CD4-positive, alpha-beta T cell treated with Interleukin-12 subunit alpha and Interleukin-12 subunit beta, for 1 hour (primary cell): ENCODE measurements at regions not wholly inside any gene's neighbourhood (a gene's known extent, or its start where the extent isn't known, plus 50 kb on each side); places are given as distances from the start of the nearest gene placed in this dataset.

ENCODE experiments used
- DNase-seq: peaks from one replicate; pipeline ENCODE4 v3.0.0-alpha.2; 2020

DNA sequence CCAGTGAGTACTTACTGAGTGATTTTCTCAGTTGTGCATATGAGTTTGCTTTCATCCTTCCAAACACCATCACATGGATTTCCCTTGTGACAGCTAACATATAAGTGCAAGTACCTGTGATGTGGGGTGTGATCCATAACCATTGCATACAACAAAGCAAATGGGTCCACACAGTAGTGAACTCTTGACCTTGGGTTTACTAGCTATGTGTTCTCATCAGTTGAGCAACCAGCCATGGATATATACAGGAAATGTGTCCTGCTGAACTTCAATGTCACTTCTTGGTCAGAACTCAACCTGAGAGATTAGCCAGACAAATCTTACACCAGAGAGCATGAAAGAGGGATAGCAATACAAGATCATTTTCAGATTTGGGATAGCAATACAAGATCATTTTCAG lies 420.9 kb upstream of the KCNH7 start:
- DNase-seq: no peak

DNA sequence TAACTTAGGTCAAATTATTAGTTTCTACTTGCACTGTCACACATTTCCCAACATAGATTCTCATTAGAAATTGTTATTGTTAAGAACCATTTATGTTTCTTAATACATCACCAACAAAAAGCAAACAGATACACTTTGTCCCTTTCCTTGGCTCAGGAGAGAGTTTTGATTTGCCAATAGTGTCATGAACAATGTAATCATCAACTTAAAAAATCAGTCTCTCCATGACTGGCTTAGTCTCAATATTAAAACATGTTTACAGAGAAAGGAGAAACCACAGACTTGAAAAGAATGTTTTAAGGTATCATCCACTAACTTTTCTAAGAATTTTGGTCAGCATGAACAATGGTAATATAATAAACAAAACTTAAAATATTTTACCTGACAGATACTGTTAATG lies 416.5 kb upstream of the KCNH7 start:
- no peak for DNase-seq

DNA sequence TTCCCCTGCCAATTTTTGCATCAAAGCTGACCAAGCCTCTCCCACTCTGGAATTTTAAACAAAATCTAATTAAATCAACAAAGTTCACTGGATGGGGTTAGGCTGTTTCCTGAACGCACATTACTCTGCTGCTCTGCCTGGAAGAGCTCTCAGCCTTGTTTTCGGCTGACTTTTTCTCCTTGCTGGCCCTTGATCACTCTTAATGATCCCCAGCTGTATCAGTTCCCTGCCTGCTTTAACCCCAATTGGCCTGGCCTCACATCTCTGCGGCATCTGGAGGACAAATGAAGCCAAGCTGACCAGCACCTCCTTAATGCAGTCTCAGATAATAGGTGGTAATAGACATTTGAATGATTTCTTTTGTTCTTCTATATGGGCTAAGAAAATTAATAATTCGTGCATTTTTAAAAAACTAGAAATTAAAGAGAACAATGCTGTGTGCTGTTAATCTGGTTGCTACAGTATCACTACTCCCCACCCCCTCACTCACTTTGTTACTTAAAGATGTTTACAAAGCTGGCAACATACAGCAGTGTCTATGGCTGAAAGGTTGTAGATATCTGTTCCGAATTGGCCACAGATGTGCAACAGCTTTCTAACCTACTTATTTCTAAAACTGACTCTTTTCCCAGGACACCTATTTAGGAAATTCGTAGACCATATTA lies 415.2 kb upstream of the KCNH7 start:
- DNase-seq: no peak

DNA sequence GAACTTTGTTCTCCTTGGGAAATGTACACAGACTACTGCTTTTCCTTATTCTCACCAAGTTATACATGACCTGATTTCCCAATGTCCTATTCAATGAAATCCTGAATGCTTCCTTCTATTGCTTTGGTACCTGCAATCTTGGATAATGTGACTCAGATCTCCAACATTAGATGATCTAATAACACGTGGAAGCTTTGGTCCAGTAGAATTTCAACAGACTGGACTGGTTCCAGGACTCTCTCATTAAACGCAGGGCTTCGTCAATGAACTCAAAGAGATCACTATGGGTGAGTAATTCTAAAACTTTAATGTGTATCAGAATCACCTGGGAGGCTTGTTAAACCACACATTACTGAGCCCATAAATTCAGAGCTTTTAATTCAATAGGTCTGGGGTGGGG lies 413.6 kb upstream of the KCNH7 start:
- no peak for DNase-seq

DNA sequence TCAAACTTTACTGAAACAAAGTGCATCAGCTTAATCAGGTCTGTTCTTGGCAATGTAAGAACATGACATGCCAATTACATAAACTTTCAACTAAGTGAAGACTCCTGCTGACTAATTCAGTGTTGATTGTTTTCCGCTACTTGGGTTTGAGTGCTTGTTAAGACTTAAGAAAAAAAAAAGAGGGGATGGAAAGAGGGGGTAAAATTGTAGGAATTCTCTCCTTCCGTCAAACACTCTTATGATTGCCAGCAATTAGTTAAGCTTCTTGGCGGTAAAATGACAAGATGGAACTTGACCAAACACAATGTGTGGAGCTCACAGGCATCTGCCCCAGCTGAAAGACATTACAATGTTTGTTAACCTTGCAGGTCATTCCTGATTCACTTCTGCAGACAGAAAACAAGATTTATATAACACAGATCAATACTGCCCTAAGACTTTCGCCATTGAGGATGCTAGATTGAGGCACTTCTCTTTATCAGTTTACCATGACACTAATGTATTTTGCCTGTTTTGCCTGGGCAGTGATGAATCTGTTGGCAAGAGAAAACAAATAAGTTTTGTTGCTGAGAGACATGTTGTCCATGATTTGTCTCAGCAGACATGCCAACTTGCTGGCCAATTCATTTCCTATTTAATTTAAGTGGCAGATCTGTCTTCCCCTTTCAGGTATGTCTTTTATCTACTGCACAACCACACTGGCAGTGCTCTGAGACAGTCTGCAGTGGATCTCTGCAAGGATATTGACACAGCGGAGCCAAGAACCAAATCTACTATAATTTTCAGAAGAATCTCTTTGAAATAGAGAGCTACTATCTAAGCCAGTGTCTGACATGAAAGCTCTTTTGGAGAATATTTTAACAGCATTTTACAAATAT lies 410.0 kb upstream of the KCNH7 start:
- DNase-seq: no peak

DNA sequence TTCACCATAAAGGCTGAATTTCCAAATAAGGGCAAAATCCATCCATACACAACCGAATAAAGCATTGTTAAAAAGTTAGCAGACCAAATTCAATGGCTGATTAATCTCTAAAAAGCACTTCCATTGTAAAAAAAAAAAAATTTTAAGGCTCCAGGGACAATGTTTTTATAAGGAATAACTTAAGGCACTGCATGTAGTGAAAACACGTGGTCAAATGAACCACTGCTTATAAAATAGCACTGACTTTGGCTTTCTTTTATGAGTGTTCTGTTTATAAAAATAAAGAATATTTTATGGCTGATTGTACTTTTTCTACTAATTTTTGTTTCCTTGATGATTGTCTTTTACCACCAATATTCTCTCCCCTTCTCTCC lies 409.3 kb upstream of the KCNH7 start:
- DNase-seq: no peak

DNA sequence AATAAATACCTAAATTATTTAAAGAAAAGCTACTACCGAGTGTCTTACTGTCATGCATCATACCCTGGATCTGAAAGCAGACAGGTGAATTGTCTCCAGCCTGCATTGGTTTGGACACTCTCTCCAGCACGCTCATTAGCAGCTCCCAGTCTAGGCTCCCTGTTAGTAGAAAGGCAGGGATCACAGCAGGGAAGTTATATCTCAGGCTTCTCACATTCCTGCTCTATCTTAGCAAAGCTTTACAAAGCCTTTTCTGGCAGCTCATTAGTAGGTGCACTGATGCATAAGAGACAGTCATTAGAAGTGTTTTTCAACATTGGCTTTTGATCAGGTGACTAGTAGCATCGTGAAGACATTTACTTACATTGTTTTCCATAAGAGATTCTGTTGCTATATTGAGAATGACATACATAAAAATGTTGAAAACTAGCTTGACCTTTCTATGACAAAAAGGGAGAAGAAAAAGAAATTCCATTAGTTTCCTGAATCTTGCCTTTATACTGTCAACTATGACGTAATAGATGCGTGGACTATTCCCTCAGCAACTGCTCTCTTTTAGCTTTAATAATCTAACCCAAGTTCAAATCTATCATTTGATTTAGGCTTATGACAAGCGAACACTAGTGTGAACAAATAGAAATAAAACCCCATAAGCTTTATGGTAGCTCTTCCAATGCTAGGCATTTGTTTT lies 408.7 kb upstream of the KCNH7 start:
- DNase-seq: no peak

DNA sequence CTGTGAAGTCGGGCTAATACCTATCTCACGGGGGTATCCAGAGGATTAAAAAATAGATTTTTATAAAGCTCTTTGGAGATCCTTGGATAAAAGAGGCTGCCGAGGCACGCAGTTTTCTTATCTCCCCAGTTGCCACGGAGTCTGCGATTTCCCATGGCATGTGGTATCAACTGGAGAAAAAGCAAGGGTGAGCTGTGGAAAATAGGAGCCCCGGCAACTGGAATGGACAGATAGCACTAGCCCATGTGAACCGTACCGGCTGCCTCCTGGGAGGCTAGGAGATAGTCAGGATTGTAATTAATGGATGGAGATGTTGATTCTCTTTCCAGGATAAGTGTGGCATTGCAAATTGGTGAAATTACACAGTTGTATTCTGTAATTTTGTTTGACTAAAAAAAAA lies 407.6 kb upstream of the KCNH7 start:
- DNase-seq: no peak

DNA sequence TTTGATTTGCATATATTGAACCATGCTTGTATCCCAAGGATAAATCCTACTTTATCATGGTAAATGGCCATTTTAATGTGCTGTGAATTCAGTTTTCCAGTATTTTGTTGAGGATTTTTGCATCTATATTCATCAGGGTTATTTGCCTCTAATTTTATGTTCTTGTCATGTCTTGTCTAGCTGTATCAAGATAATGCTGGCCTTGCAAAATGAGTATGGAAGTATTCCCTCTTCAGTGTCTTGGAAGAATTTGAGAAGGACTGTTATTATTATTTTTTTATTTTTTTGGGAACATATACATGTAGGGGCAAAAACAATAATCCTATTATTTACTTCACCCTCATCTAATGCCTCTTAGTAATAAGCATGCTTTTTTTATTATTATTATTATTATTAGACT lies 398.0 kb upstream of the KCNH7 start:
- no peak for DNase-seq

DNA sequence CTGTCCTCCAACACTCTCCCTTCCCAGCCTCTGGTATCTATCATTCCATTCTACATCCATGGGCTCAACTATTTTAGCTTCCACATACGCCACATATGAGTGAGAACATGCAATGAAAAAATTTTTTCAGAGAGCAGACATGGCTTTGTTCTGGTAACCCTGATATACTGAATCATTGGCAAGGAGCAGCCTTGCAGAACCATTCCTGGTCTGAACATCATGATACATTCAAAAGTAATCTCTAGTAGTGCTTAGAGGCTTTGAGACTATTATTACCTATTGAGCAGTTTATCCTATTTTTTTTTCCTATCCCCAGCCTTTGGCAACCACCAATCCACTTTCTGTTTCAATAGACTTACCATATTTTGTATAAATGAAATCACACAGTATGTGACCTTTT lies 393.1 kb upstream of the KCNH7 start:
- DNase-seq: no peak

DNA sequence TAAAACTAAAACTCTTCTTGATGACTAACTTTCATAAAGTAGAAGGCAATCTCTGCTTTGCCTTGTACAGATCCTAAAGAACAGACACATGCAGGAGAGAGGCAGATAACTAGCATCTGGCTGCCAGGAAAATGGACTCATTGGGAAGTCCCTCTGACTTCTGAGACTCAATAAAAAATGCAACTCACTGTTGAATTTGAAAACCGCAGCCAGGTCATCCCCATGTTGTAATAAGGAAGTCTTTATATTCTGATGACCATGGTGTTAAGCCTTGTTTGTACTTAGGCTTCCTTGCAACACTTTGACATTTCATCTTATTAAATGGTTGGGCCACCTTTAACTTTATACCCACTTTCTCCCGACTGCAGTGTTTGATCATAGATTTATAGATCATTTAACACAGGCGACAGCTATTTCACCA lies 375.1 kb upstream of the KCNH7 start:
- no peak for DNase-seq

DNA sequence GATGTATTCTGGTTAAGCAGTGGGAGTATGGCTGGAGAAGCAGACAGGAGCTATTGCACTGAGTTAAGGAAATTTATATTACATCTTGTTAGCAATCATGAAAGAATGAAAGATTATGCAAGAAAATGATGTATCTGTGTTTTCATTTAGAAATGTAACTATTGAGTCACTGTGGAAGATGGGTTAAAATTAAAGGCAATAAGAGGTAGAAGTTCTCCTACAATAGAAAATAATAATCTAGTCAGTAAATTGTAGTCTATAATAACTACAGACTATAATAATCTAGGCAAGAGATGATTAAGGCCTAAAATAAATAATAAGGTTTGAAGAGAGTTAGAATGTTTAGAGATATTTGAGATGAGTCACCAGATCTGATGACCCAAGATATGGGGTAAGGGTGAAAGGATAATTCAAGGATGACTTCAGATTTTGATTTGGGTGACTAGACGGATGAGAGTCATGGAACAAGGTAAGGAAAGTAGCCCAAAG lies 371.9 kb upstream of the KCNH7 start:
- no peak for DNase-seq

DNA sequence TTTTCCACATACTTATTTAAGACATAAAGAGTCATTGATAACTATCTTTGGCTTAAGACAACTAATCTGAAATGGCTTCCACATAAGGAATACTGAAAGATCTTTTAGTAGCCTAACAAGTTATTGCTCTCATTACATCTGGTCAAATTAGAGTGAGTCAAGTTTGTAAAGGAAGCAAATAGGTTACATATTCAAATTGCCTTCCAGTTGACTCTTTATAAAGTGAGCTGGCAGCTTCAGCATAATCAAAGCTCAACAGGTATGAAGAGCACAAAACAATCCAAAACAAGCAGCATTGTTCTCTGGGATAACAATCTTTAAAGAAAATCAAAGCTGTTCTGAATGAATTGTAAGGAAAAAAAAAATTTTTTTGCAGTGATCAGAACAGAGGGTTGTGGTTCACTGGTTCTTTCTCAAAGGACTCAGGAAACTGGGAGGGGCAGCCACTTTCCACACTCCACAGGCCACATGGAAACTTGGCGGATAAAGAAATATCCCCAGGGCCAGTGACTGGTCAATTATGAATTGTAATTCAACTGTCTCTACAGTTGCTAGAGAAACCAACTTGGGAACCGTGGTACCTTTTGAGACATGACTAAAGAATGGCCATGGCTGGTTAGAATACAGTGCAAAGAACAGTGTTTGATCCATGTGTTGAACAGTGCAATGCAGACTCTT lies 369.3 kb upstream of the KCNH7 start:
- DNase-seq: no peak

DNA sequence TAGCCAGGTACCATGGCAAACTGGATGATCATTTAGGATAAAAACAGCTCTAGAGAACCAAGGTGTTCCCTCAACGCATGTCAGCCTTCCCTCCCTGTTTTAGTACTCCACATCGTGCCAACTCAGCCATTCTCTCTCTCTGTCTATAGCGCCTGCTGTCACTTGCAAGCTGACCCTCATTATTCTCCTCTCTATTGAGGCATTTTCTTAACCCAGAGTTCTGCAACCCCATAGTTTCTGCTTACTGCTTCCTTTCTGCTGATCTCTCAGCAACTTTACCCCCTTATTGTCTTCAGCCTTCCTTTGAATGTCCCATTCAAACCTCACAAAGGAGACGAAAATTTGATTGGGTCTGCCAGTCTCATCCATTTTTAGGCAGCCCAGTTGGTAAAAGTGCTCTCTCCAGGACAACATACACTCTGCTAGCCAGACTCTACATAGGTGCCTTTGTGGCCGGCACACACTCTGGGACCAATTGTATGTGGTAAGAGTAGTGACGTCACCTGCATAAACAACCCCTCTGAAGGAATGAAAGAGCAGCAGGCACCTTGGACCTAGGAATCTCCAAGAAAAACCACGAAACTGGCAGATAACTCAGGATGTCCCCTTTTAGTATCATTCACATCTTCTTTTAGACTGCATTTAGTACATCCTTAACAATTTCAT lies 367.2 kb upstream of the KCNH7 start:
- DNase-seq: no peak

DNA sequence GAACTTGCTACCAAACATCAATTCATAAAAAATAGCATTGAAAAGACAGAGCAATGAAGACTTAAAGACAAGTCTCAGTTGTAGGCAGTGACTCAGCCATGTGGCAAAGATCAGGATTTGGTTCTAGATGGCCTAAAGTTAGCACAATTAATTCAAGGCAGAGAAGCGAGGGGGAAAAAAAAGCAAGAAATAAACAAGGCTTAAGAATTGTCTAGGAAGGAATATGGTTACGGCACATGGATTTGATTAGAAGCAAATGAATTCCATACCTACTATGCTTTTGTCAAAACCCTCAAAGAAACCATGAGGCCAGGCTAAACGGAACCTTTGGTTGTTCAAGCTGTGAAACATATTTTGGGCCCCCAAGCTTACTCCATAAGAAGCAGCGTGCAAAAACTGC lies 362.2 kb upstream of the KCNH7 start:
- no peak for DNase-seq

DNA sequence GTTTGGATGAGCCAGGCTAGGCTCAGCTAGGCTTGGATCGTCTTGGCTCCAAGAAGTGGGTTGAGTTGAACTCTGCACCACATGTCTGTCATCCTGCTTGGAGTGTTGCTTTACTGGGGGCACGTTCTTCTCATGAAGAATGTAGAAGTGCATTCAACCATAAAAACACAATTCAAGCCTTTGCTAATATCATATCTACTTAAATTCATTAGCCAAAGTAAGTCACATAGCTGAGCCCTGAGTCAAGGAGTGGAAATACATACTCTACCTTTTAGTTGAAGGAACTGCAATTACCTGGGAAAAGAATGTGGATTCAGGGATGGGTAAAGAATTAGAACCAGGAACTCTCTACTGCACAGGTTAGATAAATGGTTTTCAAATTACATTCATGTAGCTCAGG lies 360.4 kb upstream of the KCNH7 start:
- no peak for DNase-seq

DNA sequence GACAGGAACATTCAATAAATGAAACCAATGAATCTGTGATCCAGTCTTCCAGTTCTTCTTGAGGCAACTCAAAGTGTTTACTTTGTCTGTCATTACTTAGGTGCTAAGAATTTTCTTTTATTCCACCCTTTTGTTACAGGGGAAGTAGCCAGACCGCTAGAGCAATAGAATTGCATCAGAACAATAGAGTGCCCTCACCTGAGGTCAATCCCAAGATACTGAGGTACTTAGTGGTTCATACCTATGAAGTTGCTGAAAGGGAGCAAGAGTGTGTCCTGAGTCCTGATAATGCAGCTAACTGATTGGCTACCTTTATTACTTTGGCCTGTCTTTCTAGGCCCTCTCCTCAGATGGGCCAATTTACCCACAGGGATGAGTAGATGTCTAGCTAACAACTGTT lies 359.4 kb upstream of the KCNH7 start:
- no peak for DNase-seq

DNA sequence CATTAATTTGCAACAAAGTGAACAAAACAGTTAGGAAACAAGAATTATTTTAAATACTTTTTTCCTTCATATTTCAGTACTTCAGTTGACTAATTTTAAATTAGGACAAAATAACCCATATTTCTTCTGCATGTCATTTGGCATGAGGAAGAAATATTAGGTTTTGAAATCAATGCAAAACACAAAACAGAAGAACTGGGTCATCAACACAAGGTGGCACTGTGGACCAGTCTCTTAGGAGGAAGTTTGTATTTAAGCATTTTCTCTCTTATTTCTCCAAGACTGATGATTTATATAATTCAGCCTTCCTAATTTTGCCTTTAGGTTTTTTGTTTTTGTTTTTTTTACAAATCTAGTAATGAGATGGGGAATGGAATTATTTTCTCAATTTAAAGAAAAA lies 352.8 kb upstream of the KCNH7 start:
- DNase-seq: no peak

DNA sequence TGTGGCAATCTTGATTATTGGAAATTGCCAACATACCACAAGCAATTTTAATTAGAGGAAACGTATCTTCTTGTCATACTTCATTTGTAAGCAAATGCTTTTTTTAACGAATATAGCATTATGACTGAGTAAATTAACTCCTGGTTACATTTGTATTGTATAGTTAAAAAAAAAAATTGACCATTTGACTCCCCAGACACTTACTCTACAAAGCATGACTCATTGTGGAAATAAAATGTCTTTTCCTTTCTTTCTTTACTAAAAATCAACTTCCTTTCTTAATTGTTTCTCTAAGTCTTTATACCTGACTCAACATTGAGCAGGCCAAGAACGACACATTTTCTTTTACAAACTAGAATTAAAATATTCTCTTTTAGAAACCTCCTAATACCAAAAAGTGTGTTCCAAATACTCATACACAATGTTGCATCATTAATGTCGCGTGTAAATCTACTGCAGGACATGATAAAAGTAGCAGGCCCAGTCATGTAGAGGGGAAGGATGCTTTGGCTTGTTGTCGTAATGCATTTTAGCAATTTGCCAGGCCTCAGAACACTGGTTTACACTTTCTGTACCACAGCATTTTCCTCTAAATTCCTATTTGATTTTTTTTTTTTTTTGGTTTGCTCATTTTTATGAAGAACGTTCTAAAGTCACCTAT lies 349.6 kb upstream of the KCNH7 start:
- DNase-seq: no peak

DNA sequence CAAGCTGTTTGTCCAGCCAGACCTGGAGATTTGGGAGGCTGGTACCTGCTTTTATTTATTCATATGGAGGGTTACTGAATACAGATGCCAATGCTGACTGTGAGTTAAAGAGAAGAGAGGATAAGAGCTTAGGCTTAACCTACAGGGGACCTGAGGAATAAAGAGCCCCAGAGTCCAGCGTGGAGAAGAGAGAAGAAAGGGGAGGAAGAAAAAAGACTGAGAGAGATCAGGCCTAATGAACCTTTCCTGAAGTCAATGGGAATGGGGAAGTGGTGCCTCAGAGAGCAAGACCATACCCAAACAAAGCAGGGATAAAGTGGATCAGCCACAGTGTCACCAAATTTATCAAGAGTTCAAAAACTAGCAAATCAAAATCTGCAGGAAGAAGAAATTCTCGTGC lies 348.6 kb upstream of the KCNH7 start:
- DNase-seq: no peak

DNA sequence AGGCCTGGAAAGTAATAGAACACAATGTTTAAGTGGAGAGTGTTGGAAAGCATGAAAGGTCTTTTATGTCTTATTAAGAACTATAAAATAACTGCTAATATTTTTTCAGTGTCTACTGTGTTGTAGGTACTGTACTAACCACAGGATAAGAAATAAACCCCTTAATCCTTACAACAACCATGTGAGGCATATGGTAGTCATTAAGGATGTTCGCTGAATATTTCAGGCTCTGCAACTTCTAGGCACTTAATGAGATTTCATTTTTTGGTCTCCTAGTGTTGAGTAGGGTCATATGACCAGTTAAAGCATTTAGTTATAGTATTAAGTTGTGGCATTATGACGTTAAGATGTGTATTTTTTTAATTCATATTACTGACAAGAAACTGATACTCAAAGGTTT lies 346.6 kb upstream of the KCNH7 start:
- no peak for DNase-seq

DNA sequence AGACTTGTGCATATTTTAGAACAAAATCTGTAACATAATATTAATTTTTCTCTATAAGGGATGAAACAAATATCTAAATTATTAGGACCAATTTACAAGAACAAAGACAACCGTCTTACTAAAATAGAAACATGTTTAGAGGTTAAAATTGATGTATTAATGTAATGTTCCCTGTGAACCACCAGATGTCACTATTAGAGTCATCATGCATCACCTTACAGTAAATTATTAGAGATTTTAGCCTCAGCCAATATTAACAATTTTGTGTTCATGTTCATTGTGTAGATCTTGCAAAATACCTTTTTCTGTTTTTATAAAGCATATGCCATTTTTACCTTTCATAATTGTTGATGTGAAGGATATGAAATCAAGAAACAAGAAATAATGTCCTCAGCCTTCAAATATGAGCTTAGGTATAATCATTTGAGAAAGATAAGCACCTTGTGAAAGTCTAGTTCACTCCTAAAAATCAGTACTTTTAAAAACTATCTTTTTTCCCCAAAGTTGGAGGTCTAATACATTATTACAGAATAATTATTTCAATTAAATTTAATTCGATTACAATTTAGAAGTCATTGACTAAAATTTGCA lies 344.3 kb upstream of the KCNH7 start:
- DNase-seq: no peak
